Esophagus squamous epithelium (tissue), 4 donors: ENCODE measurements at regions not wholly inside any gene's neighbourhood (a gene's known extent, or its start where the extent isn't known, plus 50 kb on each side); places are given as distances from the start of the nearest gene placed in this dataset.

Experiments used
- POLR2A ChIP-seq, 4 donors: fragments of 450-650 bp; IDR thresholded peaks; one replicate each; pipeline ENCODE4 v1.6.1; 2017; ENCODE audit warnings: antibody characterized with exemption in 4 of 4, mild to moderate bottlenecking in 4 of 4, moderate library complexity in 3 of 4
- TF ChIP-seq, protein P1 (sequence below), 6 experiments: fragments of 450-650 bp in 4 of 6; fragments of 200-600 bp in 2 of 6; sonication (generic) in 2 of 6; IDR thresholded peaks; one replicate each; pipeline ENCODE4 v1.5.1; 2016 to 2019; ENCODE audit warnings: antibody characterized with exemption in 6 of 6, mild to moderate bottlenecking in 4 of 6, moderate library complexity in 4 of 6

DNA sequence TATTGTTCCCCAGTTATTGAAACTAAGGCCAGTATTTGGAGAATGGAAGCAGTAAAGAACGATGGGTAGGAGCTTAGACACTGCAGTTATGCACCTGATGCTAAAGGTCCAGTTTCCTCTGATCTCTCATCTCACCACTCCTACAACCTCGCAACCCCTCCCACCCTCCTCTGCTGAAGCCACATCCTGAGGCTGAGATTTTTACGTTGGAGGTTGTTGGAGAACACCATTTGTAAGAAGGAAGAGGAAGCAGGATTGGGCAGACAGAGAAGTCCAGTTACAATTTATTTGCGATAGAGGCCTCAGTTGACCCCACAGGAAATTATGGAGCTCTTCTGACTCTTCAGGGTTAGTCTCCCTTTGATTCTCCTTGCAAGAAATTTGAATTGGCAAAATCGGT, 54.3 kb upstream of the NDUFV2 start:
- TF ChIP-seq, protein P1, sequence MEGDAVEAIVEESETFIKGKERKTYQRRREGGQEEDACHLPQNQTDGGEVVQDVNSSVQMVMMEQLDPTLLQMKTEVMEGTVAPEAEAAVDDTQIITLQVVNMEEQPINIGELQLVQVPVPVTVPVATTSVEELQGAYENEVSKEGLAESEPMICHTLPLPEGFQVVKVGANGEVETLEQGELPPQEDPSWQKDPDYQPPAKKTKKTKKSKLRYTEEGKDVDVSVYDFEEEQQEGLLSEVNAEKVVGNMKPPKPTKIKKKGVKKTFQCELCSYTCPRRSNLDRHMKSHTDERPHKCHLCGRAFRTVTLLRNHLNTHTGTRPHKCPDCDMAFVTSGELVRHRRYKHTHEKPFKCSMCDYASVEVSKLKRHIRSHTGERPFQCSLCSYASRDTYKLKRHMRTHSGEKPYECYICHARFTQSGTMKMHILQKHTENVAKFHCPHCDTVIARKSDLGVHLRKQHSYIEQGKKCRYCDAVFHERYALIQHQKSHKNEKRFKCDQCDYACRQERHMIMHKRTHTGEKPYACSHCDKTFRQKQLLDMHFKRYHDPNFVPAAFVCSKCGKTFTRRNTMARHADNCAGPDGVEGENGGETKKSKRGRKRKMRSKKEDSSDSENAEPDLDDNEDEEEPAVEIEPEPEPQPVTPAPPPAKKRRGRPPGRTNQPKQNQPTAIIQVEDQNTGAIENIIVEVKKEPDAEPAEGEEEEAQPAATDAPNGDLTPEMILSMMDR (IDR thresholded peaks at IDR 0.05), result no peak
- TF ChIP-seq POLR2A (IDR thresholded peaks at IDR 0.05), result no peak
